Bronchial epithelial cell (primary cell): ENCODE measurements at regions not wholly inside any gene's neighbourhood (a gene's known extent, or its start where the extent isn't known, plus 50 kb on each side); places are given as distances from the start of the nearest gene placed in this dataset.

Source experiments
- DNase-seq: peaks from one replicate; pipeline ENCODE4 v3.0.0-alpha.2; 2010; ENCODE audit warnings: low read depth
- FAIRE-seq: peaks from 2 replicates; lab custom pipeline; 2011; peaks lifted over from hg19 to GRCh38; lab: Jason Lieb, UNC
- H3K27me3 ChIP-seq: 2 replicates; pipeline ENCODE4 v1.5.1; 2011; ENCODE audit warnings: low read length; ENCODE audit not compliant: control insufficient read depth, insufficient read depth
- H3K36me3 ChIP-seq: 2 replicates; pipeline ENCODE4 v1.5.1; 2011; ENCODE audit warnings: low read length; ENCODE audit not compliant: control insufficient read depth, insufficient read depth
- H3K4me3 ChIP-seq: 2 replicates; pipeline ENCODE4 v1.5.1; 2011; ENCODE audit warnings: mild to moderate bottlenecking, low read depth, low read length, control low read depth
- TF ChIP-seq, protein P1 (sequence below): IDR thresholded peaks from 2 replicates; pipeline ENCODE4 v1.5.1; 2011; ENCODE audit warnings: mild to moderate bottlenecking, moderate library complexity, low read length, control low read depth, inconsistent platforms; ENCODE audit not compliant: insufficient read depth, severe bottlenecking

DNA sequence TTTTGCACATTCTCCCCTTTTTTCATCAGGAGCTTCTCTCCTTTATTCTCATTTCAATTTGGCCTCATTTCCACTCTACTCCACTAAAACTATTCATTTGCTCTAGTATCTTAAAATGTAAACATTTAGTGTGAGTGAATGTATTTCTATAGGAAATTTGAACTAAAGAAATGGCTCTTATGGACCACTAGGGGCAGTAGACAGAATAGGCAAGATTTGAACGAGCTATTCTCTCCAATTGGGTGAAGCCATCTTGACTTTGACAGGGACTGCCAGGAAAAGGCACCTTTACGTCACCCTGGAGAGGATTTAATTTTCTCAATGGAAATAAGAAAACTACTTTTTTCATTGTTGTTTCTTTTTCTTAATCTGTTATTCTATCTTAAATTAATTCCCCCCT lies 666.3 kb downstream of the DNAH5 start:
- DNase-seq (peak; percentile 7), FAIRE-seq (no peak)
- Histone ChIP-seq H3K4me3 (no peak overlapping the region), H3K27me3 (no peaks in the 10 kb centered on the region), H3K36me3 (no peaks in the 10 kb centered on the region)
- TF ChIP-seq, protein P1, sequence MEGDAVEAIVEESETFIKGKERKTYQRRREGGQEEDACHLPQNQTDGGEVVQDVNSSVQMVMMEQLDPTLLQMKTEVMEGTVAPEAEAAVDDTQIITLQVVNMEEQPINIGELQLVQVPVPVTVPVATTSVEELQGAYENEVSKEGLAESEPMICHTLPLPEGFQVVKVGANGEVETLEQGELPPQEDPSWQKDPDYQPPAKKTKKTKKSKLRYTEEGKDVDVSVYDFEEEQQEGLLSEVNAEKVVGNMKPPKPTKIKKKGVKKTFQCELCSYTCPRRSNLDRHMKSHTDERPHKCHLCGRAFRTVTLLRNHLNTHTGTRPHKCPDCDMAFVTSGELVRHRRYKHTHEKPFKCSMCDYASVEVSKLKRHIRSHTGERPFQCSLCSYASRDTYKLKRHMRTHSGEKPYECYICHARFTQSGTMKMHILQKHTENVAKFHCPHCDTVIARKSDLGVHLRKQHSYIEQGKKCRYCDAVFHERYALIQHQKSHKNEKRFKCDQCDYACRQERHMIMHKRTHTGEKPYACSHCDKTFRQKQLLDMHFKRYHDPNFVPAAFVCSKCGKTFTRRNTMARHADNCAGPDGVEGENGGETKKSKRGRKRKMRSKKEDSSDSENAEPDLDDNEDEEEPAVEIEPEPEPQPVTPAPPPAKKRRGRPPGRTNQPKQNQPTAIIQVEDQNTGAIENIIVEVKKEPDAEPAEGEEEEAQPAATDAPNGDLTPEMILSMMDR, result no peak

DNA sequence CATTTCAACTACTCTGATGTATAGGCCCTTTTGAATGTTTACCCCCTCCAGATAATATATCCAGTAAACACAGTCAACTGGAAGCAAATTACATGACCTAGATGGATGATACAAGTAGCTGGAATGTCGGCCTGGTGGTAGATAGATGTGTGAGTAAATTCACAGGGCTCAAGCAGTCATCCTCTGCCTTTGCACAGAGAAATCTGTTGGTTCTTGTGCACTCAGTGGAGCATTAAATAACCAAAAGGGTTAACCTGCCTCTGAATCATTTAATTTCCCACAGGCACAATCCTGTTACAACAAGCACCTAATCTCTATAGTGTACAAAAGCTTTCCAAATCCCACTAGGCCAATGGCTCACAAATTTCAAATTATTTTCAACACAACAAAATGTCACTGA lies 668.3 kb downstream of the DNAH5 start:
- Histone ChIP-seq H3K36me3 (no peaks in the 10 kb centered on the region), H3K4me3 (no peak overlapping the region), H3K27me3 (no peaks in the 10 kb centered on the region)
- FAIRE-seq, result no peak
- TF ChIP-seq, protein P1, result no peak
- DNase-seq, result peak; percentile 83

DNA sequence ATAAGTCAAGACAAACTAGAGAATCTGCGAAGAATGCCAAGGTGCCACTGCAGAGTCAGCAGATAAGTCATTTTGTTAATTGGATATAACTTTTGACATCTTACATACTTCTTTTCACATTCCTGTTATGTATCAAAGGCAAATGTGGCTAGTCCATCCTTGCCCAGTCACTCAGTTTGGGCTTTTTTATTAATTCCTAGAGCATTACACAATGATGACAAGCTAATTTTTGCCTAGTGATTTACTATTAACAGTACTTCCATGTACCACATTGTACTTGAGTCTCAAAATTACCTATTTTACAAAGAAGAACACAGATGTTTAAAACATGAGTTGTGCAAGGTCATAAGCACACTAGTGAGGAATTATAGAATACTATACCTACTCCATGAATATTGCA lies 680.8 kb downstream of the DNAH5 start:
- Histone ChIP-seq H3K4me3 (no peak overlapping the region), H3K36me3 (no peaks in the 10 kb centered on the region), H3K27me3 (no peaks in the 10 kb centered on the region)
- FAIRE-seq (no peak), DNase-seq (no peak)
- TF ChIP-seq, protein P1, result no peak

DNA sequence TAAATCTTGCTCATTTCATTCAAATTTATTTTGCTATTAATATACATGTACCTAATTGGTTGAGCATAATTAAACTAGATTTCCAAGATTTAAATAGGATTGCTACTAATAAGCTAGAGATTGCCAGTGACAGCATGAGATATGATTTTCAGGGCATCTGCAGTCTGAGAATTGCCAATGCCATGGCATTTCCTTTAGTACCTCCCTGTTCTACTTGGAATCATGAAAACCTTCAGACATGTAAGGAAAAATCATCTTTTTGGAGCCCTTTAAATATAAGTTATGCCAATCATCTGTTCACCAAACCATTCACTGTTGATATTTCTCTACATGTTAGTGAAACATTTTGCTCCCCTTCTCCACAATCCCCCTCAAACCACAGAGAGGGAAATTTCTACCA lies 691.4 kb downstream of the DNAH5 start:
- Histone ChIP-seq H3K36me3 (no peaks in the 10 kb centered on the region), H3K27me3 (peaks cover 1% of the 10 kb centered on the region), H3K4me3 (no peak overlapping the region)
- DNase-seq, result no peak
- FAIRE-seq, result no peak
- TF ChIP-seq, protein P1, result no peak

DNA sequence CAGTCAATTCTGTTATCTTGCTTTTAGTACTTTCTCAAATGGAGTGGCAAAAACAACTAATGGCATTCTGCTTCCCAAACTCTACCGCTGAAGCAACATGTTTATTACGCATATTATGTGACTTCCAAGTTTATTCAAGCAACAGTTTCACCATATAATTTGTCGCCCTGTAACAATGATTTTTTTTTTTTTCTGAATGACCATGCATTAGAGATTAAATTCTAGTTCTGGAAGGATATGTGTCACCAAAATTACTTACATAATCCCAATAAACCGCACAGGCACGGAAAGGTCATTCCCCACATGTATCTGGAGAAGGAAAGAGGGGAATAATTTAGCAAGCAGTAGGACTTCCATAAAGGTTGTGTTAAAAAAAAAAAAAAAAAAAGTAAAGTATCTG lies 691.8 kb downstream of the DNAH5 start:
- no peak for FAIRE-seq
- no peak for DNase-seq
- no peaks in the 10 kb centered on the region for H3K36me3 ChIP-seq

More for the DNA sequence above, 691.8 kb downstream of the DNAH5 start:
- TF ChIP-seq, protein P1, result no peak
- Histone ChIP-seq H3K4me3 (no peak overlapping the region), H3K27me3 (no peaks in the 10 kb centered on the region)
